ENCODE measurements at regions not wholly inside any gene's neighbourhood (a gene's known extent, or its start where the extent isn't known, plus 50 kb on each side); places are given as distances from the start of the nearest gene placed in this dataset.

- TF ChIP-seq CTCF (IDR thresholded peaks at IDR 0.05): no peak
- no peak for TF ChIP-seq POLR2AphosphoS5 (IDR thresholded peaks at IDR 0.05)
Observed at GRCh38 chrX:128848374-128848773, 674.9 kb downstream of the SMARCA1 start.

Measured in prostate gland (tissue), 2 donors.